BJ (cell line): ENCODE measurements at regions not wholly inside any gene's neighbourhood (a gene's known extent, or its start where the extent isn't known, plus 50 kb on each side); places are given as distances from the start of the nearest gene placed in this dataset.

Experiments
- CTCF ChIA-PET: fragments of 350-600 bp; formaldehyde crosslinking; extraction: SDS; loops from one replicate; lab custom pipeline; 2021; ENCODE audit warnings: antibody characterized with exemption, inconsistent platforms; lab: Yijun Ruan, JAX
- POLR2A ChIA-PET: fragments of 300-600 bp; sonication (Branson Sonifier 250); formaldehyde crosslinking; extraction: SDS; loops from one replicate; lab custom pipeline; 2021; ENCODE audit warnings: antibody characterized with exemption; lab: Charles Lee
- DNase-seq: peaks from one replicate; pipeline ENCODE4 v3.0.0-alpha.2; 2011; ENCODE audit warnings: low read depth
- H3K27me3 ChIP-seq: 2 replicates; pipeline ENCODE4 v1.6.0; 2011; ENCODE audit warnings: low read length; ENCODE audit not compliant: control insufficient read depth, insufficient read depth
- H3K36me3 ChIP-seq: 2 replicates; pipeline ENCODE4 v1.5.1; 2011; ENCODE audit warnings: low read length; ENCODE audit not compliant: control insufficient read depth, insufficient read depth
- H3K4me3 ChIP-seq: 2 replicates; pipeline ENCODE4 v1.5.1; 2011; ENCODE audit warnings: low read depth, mild to moderate bottlenecking, control low read depth, low read length
- TF ChIP-seq, protein P1 (sequence below): IDR thresholded peaks from 2 replicates; pipeline ENCODE4 v1.5.1; 2011; ENCODE audit warnings: low read depth, mild to moderate bottlenecking, control low read depth, inconsistent platforms, low read length, moderate library complexity; ENCODE audit not compliant: insufficient read depth

DNA sequence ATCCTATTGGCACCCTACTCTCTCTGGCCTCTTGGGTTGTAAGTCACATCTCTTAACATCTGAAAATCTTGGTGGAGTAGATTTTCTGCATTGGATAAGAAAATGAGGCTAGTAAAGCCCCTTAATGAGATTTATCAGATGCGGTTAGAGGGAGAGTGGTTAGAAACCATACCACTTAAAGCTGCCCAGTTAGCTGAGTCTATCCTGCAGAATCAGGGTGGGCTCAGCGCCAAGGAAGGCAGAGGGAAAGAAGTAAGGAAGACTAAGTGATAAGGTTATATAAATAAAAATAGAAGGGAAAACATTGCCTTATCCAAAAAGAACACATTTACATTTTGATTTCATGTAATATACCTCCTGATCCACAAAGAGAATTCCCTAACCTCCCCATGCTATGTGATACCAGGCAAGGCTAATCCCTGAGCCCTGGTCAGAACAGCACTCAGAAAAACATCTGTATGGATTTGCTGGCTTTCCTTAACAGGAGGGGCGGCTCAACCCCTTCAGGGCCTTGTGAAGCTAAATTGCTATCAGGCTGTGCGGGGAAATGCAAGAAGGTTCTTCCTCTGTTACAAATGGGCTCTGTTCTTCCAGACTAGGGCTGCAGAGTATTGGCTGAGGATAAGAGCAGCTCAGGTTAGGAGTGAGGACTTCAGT is 101.7 kb downstream of the SNX19 start:
- CTCF ChIA-PET = interaction anchor here (0.7 to 1.6 kb wide), 3 partner anchors 12 to 48 kb away, joined by 3 to 4 read pairs (median 3); no protein-coding TSS in a partner anchor

GRCh38 chr11:130815097-130815802 is 101.0 kb downstream of the SNX19 start:
- no peak overlapping the region for H3K4me3 ChIP-seq
- TF ChIP-seq, protein P1, sequence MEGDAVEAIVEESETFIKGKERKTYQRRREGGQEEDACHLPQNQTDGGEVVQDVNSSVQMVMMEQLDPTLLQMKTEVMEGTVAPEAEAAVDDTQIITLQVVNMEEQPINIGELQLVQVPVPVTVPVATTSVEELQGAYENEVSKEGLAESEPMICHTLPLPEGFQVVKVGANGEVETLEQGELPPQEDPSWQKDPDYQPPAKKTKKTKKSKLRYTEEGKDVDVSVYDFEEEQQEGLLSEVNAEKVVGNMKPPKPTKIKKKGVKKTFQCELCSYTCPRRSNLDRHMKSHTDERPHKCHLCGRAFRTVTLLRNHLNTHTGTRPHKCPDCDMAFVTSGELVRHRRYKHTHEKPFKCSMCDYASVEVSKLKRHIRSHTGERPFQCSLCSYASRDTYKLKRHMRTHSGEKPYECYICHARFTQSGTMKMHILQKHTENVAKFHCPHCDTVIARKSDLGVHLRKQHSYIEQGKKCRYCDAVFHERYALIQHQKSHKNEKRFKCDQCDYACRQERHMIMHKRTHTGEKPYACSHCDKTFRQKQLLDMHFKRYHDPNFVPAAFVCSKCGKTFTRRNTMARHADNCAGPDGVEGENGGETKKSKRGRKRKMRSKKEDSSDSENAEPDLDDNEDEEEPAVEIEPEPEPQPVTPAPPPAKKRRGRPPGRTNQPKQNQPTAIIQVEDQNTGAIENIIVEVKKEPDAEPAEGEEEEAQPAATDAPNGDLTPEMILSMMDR = no peak
- CTCF ChIA-PET = interaction anchor here (0.7 to 1.6 kb wide), 2 partner anchors 12 to 47 kb away, joined by 3 read pairs; no protein-coding TSS in a partner anchor
- POLR2A ChIA-PET = no interaction called here
- H3K36me3 ChIP-seq = no peaks in the 10 kb centered on the region
- DNase-seq = no peak
- peaks cover 1% of the 10 kb centered on the region for H3K27me3 ChIP-seq

More for the DNA sequence above, 101.7 kb downstream of the SNX19 start:
- peaks cover 1% of the 10 kb centered on the region for H3K27me3 ChIP-seq
- DNase-seq = no peak
- POLR2A ChIA-PET = no interaction called here
- TF ChIP-seq, protein P1 = no peak
- H3K36me3 ChIP-seq = no peaks in the 10 kb centered on the region
- no peak overlapping the region for H3K4me3 ChIP-seq

- Histone ChIP-seq H3K36me3 (no peaks in the 10 kb centered on the region), H3K4me3 (no peak overlapping the region), H3K27me3 (peaks cover 1% of the 10 kb centered on the region)
- ChIA-PET CTCF (interaction anchor here (1.6 kb wide), 1 partner anchor 13 kb away, joined by 3 read pairs; no protein-coding TSS in a partner anchor), POLR2A (no interaction called here)
- DNase-seq = no peak
- TF ChIP-seq, protein P1 = no peak
Observed at GRCh38 chr11:130815956-130816355, 100.3 kb downstream of the SNX19 start.

GRCh38 chr11:130816546-130817329 is 99.5 kb downstream of the SNX19 start:
- ChIA-PET CTCF (interaction anchor here (0.6 to 1.5 kb wide), 3 partner anchors 34 to 381 kb away, joined by 3 to 8 read pairs (median 3); no protein-coding TSS in a partner anchor), POLR2A (no interaction called here)
- no peak overlapping the region for H3K4me3 ChIP-seq
- no peaks in the 10 kb centered on the region for H3K36me3 ChIP-seq
- TF ChIP-seq, protein P1 = no peak
- DNase-seq = no peak
- peaks cover 1% of the 10 kb centered on the region for H3K27me3 ChIP-seq
